NCI-H510A (cell line): ENCODE measurements at regions not wholly inside any gene's neighbourhood (a gene's known extent, or its start where the extent isn't known, plus 50 kb on each side); places are given as distances from the start of the nearest gene placed in this dataset.
"Not testable (repeated sequence)": the region's sequence is repeated elsewhere in the genome, so short reads cannot be mapped to it uniquely, and the experiment has no call there.

Experiments used
- DNase-seq: peaks from one replicate; lab custom pipeline; 2025; lab: John Stamatoyannopoulos, UW

GRCh38 chr16:85202631-85203461, 90.6 kb upstream of the CIBAR2 start:
- DNase-seq, result no peak

- no peak for DNase-seq
Observed at GRCh38 chr16:85203462-85203813, 91.2 kb upstream of the CIBAR2 start.

- DNase-seq, result no peak
Observed at GRCh38 chr16:85204242-85205010, 92.2 kb upstream of the CIBAR2 start.

- DNase-seq, result not testable (repeated sequence)
Observed at GRCh38 chr16:85205257-85205656, 93.0 kb upstream of the CIBAR2 start.

- no peak for DNase-seq
Observed at GRCh38 chr16:85205747-85206471, 93.6 kb upstream of the CIBAR2 start.

- no peak for DNase-seq
Observed at GRCh38 chr16:85206472-85207356, 94.4 kb upstream of the CIBAR2 start.

- no peak for DNase-seq
Observed at GRCh38 chr16:85207357-85207921, 95.2 kb upstream of the CIBAR2 start.

GRCh38 chr16:85208181-85208580, 95.9 kb upstream of the CIBAR2 start:
- no peak for DNase-seq

GRCh38 chr16:85208643-85209520, 96.6 kb upstream of the CIBAR2 start:
- no peak for DNase-seq

- DNase-seq, result no peak
Observed at GRCh38 chr16:85209526-85210121, 97.4 kb upstream of the CIBAR2 start.

- DNase-seq, result no peak
Observed at GRCh38 chr16:85210423-85211169, 98.3 kb upstream of the CIBAR2 start.

- no peak for DNase-seq
Observed at GRCh38 chr16:85211271-85211801, 99.1 kb upstream of the CIBAR2 start.

GRCh38 chr16:85213926-85214675, 101.8 kb upstream of the CIBAR2 start:
- DNase-seq, result no peak

- DNase-seq, result no peak
Observed at GRCh38 chr16:85215478-85216118, 103.3 kb upstream of the CIBAR2 start.

GRCh38 chr16:85216522-85217375, 104.5 kb upstream of the CIBAR2 start:
- DNase-seq, result no peak

GRCh38 chr16:85220125-85220839, 108.0 kb upstream of the CIBAR2 start:
- DNase-seq, result peak; percentile 47
